ENCODE measurements at regions not wholly inside any gene's neighbourhood (a gene's known extent, or its start where the extent isn't known, plus 50 kb on each side); places are given as distances from the start of the nearest gene placed in this dataset.
"Not testable (repeated sequence)": the region's sequence is repeated elsewhere in the genome, so short reads cannot be mapped to it uniquely, and the experiment has no call there.

GRCh38 chr12:13348464-13348863 is 151.9 kb downstream of the EMP1 start:
- DNase-seq (ENCODE audit: low read depth): no peak

- DNase-seq (ENCODE audit: low read depth): no peak
Observed at GRCh38 chr12:13347241-13348043, 150.9 kb downstream of the EMP1 start.

- no peak for DNase-seq (ENCODE audit: low read depth)
Observed at GRCh38 chr12:13345722-13346121, 149.2 kb downstream of the EMP1 start.

GRCh38 chr12:13343375-13343774 is 146.8 kb downstream of the EMP1 start:
- DNase-seq (ENCODE audit: low read depth): no peak

GRCh38 chr12:13342971-13343370 is 146.4 kb downstream of the EMP1 start:
- no peak for DNase-seq (ENCODE audit: low read depth)

- no peak for DNase-seq (ENCODE audit: low read depth)
Observed at GRCh38 chr12:13340149-13340548, 143.6 kb downstream of the EMP1 start.

- DNase-seq (ENCODE audit: low read depth): no peak
Observed at GRCh38 chr12:13339538-13339937, 143.0 kb downstream of the EMP1 start.

GRCh38 chr12:13339091-13339490 is 142.6 kb downstream of the EMP1 start:
- DNase-seq (ENCODE audit: low read depth): no peak

- no peak for DNase-seq (ENCODE audit: low read depth)
Observed at GRCh38 chr12:13337791-13338190, 141.3 kb downstream of the EMP1 start.

- no peak for DNase-seq (ENCODE audit: low read depth)
Observed at GRCh38 chr12:13336216-13336615, 139.7 kb downstream of the EMP1 start.

- DNase-seq (ENCODE audit: low read depth): no peak
Observed at GRCh38 chr12:13328535-13328934, 132.0 kb downstream of the EMP1 start.

- DNase-seq (ENCODE audit: low read depth): no peak
Observed at GRCh38 chr12:13326076-13326475, 129.6 kb downstream of the EMP1 start.

- not testable (repeated sequence) for DNase-seq (ENCODE audit: low read depth)
Observed at GRCh38 chr12:13325037-13325436, 128.5 kb downstream of the EMP1 start.

- no peak for DNase-seq (ENCODE audit: low read depth)
Observed at GRCh38 chr12:13318231-13319015, 121.9 kb downstream of the EMP1 start.

GRCh38 chr12:13316587-13317246 is 120.2 kb downstream of the EMP1 start:
- no peak for DNase-seq (ENCODE audit: low read depth)

- DNase-seq (ENCODE audit: low read depth): no peak
Observed at GRCh38 chr12:13313886-13314285, 117.4 kb downstream of the EMP1 start.

GRCh38 chr12:13311551-13311950 is 115.0 kb downstream of the EMP1 start:
- DNase-seq (ENCODE audit: low read depth): no peak

GRCh38 chr12:13307143-13307816 is 110.8 kb downstream of the EMP1 start:
- no peak for DNase-seq (ENCODE audit: low read depth)

- DNase-seq (ENCODE audit: low read depth): no peak
Observed at GRCh38 chr12:13304924-13305323, 108.4 kb downstream of the EMP1 start.

- no peak for DNase-seq (ENCODE audit: low read depth)
Observed at GRCh38 chr12:13299457-13299856, 102.9 kb downstream of the EMP1 start.

GRCh38 chr12:13293096-13293495 is 96.6 kb downstream of the EMP1 start:
- no peak for DNase-seq (ENCODE audit: low read depth)

- DNase-seq (ENCODE audit: low read depth): no peak
Observed at GRCh38 chr12:13289653-13290289, 93.2 kb downstream of the EMP1 start.

All from stimulated activated CD8-positive, alpha-beta memory T cell treated with anti-CD3 and anti-CD28 coated beads, Interleukin-15, amount 100 ng/mL, for 1 hour (primary cell).